Stimulated activated CD4-positive, alpha-beta T cell treated with anti-CD3 and anti-CD28 coated beads, Interleukin-2, amount 100 ng/mL, for 4 hours (primary cell): ENCODE measurements at regions not wholly inside any gene's neighbourhood (a gene's known extent, or its start where the extent isn't known, plus 50 kb on each side); places are given as distances from the start of the nearest gene placed in this dataset.

ENCODE experiments used
- DNase-seq: peaks from one replicate; pipeline ENCODE4 v3.0.0-alpha.2; 2020; ENCODE audit warnings: low read depth

DNA sequence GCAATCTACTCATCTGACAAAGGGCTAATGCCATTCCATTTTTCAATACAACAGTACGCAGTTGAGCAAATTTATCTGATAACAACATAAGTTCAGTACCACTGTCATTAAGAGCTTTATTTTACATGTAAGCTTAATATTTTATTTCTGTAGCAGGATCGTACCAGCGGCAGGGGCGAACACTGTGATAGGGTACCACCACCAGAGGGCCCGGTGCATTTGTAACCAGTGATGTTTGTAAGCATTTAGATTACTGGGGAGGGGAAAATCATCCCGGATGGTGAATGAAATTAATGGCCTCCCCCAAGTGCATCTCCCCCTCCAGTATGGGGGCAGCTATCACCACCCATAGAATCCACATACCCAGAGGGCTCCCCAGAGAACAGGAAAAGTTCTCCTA, 179.0 kb downstream of the ADGRA3 start:
- DNase-seq, result no peak

GRCh38 chr4:22334155-22334554, 181.7 kb downstream of the ADGRA3 start:
- no peak for DNase-seq

GRCh38 chr4:22324422-22324821, 191.4 kb downstream of the ADGRA3 start:
- no peak for DNase-seq

GRCh38 chr4:22323691-22324090, 192.2 kb downstream of the ADGRA3 start:
- DNase-seq, result no peak

DNA sequence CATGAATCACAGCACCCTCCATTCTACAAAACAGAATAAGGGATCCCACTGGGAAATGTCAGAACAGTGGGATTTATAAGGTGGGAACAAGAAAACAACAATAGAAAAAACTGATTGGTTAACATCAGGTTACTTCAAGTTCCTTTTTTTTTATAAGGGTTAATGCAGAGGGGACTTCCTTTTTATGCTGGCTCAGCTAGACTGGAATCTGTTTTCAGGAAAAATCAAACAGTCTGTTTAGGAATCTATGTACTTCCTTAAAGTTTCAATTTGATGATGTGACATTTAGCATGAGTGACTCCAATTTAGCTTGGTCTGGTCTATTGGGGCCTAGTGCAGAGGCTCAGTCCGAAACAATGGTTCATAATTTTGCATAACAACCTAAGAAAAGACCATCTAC, 192.9 kb downstream of the ADGRA3 start:
- no peak for DNase-seq

GRCh38 chr4:22315628-22316027, 200.2 kb downstream of the ADGRA3 start:
- DNase-seq, result no peak

- no peak for DNase-seq
These were observed 201.9 kb downstream of the ADGRA3 start for GRCh38 chr4:22313976-22314375.

- no peak for DNase-seq
These were observed 203.8 kb downstream of the ADGRA3 start for GRCh38 chr4:22312113-22312512.

GRCh38 chr4:22301253-22301652, 214.6 kb downstream of the ADGRA3 start:
- no peak for DNase-seq

DNA sequence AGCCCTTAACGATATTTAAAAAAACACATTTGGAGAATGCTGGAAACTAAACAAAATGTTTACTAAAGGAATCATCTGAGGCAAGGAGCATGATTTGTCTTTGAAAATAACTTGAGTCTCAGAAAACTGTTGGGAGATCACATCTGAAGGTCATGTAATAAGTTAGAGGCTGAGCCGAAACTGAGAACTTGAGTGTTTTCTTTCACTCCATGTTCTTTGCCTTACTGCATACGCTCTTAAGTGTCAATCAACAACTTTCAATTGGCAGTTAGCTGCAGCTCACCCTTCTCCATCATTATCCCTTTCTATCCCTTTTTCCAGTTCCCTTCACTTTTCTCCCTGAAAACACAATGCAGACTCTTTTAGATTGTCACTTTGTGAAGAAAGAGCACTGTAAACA, 216.2 kb downstream of the ADGRA3 start:
- no peak for DNase-seq

DNA sequence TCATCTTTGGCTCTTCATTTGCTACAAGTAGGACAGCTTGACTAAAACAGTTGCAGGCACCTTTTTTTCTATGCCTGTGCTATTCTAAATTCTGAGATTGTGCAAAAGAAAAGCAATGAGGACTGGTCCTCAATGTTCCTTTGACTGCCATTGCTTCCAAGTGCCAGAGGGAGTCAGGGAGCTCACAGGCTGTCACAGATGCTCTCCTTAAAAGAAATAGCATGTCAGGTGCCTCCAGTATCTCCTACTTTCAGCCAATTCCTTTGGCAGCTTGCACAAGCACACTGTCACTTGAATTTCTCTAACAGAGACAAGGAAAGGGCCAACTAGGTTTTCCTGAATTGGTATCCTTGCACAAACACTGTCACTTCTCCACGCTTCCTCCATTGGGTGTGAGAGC, 228.2 kb downstream of the ADGRA3 start:
- DNase-seq, result no peak

DNA sequence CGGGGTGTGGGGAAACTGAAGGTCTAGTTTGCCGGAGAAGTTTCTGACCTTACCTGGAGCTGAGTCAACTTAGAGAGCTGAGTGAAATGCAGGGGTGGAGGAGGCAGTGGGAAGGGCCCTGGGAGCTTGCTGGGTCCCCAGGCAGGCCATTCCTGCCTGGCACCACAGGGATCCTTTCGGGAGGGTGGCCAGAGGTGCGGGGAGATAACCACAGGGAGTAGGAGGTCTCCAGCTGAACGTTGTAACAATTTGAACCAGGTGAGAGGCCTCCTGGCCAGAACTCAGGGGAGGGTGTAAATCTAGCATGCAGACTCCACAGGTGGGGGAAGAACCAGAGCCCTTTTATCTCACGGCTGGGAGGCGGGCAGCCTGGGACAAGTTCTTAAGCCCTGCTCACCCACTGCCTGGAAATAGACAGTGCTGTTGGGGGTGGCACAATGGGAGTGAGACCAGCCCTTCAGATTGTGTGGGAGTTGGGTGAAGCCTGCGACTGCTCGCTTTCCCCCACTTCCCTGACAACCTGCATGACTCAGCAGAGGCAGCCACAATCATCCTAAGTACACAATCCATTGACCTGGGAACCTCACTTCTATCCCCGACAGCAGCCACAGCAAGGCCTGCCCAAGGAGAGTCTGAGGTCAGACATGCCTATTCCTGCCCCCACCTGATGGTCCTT, 247.4 kb downstream of the ADGRA3 start:
- no peak for DNase-seq

DNA sequence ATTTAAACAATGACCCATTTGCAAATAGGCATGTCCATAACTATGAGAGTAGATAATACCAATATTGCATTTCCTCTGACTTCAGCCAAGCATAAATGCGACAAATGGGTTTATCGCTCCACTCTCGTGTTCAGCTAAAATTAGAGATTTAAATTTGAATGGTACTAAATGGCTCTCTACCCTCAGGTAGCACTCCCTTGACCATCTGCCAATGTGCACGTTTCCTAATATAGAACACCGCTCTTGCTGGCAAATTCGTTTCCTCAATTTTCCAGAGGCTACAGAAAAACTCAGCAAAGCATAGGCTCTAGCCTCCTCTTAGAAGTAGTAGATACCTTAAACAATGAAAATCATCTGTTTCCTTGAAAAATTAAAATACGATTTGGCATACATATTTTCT, 251.6 kb downstream of the ADGRA3 start:
- DNase-seq, result no peak

- DNase-seq, result no peak
These were observed 262.4 kb downstream of the ADGRA3 start for GRCh38 chr4:22253431-22253830.

DNA sequence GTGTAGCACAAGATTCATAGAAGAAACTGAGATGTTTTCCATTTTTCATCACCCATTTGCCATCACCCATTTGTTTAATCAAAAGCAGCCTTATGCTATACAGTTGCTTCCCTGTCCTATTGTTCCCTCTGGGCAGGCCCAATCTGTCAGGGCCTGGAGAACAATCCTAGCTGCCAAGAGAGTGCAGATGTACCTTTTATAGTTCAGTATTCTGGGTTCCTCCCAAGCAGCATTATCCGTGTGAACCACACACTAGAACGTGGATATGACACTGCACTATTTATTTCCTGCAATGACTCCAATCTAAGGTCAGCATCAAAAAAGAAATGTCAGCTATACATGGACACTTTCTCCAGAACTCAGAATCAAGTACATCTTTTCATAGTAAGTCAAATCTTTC, 269.0 kb downstream of the ADGRA3 start:
- no peak for DNase-seq

- DNase-seq, result no peak
These were observed 270.6 kb downstream of the ADGRA3 start for GRCh38 chr4:22245294-22245693.

- no peak for DNase-seq
These were observed 274.5 kb downstream of the ADGRA3 start for GRCh38 chr4:22241415-22241814.

- DNase-seq, result no peak
These were observed 275.1 kb downstream of the ADGRA3 start for GRCh38 chr4:22240814-22241213.

DNA sequence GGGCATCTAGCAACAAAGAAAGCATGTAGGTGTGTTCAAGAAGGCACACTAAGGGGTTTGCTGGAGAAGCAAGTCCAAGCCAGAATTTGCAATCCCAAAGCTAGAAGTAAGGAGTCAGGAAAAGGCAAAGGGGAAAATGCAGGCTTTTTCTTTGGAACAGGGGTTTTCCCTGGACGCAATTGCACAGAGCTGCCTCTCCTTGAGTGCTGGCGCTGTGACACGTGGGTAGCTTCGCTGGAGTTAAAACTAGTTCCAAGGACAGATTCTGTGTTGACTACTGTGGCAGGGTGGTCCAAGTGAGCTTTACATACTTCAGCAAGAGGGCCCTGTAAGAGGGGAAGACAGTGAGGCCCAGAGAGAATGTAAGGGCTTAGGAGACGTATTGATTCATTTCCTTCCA, 277.1 kb downstream of the ADGRA3 start:
- DNase-seq, result no peak

- no peak for DNase-seq
These were observed 277.9 kb downstream of the ADGRA3 start for GRCh38 chr4:22237846-22238494.

- DNase-seq, result peak; percentile 37
These were observed 278.6 kb downstream of the ADGRA3 start for GRCh38 chr4:22237155-22237751.

DNA sequence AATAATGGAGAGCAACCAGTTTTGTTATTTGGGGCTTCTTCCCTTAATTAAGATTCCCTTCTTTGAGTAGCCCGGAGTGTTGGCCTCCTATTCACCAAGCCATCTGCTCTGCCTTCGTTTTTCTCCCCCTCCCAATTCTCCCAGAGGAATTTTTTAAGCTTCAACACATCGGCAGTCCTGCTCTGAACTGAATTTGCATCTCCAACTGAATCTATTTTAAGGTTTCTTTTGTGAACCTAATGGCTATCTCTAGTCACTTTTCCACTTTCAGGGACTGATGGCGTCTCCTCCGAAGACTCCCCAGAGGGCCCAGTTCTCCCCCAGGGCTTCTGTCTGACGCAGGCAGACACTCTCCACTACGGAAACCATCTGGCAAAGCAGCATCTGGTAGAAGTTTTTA, 280.2 kb downstream of the ADGRA3 start:
- DNase-seq, result no peak

DNA sequence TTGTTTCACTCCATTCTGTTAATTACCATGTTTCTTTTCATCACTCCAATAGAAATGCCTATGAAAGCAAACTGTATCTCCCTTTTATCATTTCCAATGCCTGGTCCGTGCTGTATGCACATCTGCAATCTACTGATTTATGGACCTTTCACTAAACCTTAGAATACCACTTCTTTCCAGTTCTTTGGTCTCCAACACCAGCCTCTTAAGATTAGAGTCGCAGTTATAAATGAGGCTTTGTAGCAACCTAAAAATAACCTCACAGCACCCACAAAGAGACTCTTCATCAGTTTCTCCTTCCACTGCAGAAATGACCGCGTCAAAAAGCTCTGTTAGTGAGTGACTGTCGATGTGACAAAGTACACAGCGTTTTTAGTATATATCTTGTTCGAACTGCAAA, 282.6 kb downstream of the ADGRA3 start:
- DNase-seq, result no peak

DNA sequence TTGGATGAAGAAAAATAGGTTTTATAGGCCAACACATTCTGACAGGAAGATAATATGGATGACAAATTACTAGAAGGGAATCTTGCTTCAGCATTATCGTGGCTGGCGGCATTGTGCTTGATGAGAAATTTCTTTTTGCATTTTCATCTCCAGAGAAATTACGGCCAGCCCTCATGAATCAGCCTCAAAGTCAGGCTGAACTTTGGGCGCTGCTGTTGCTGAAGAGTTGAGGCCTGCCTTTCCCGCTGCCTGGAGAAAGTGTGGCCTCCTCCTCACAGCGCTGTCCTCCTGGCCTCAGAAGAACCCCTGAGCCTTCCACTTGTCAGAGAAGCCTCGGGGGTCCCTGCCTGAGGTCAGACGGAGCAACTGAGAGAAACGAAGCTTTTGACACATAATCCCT, 272.4 kb upstream of the KCNIP4 start:
- DNase-seq, result no peak
